ENCODE measurements at regions not wholly inside any gene's neighbourhood (a gene's known extent, or its start where the extent isn't known, plus 50 kb on each side); places are given as distances from the start of the nearest gene placed in this dataset.
"Not testable (repeated sequence)": the region's sequence is repeated elsewhere in the genome, so short reads cannot be mapped to it uniquely, and the experiment has no call there.

GRCh38 chr5:102589661-102590060 is 90.9 kb upstream of the SLCO6A1 start:
- Histone ChIP-seq H3K27me3 (ENCODE audit: control insufficient read depth in 1 of 2, insufficient read depth in 2 of 2, low read length in 2 of 2) (no peaks in the 10 kb centered on the region), H3K4me1 (ENCODE audit: control insufficient read depth in 2 of 2, insufficient read depth in 2 of 2, low read length in 1 of 2) (no peaks in the 10 kb centered on the region), H3K9me3 (ENCODE audit: control insufficient read depth in 2 of 2, insufficient read depth in 1 of 2, low read depth in 1 of 2, low read length in 1 of 2) (no peaks in the 10 kb centered on the region), H3K36me3 (ENCODE audit: control insufficient read depth in 2 of 2, insufficient read depth in 2 of 2, low read length in 1 of 2) (no peaks in the 10 kb centered on the region), H3K27ac (ENCODE audit: low read depth in 2 of 2, low read length in 1 of 2) (no peak overlapping the region), H3K4me3 (ENCODE audit: low read depth in 1 of 2, low read length in 2 of 2) (no peak overlapping the region)
- WGBS, 2 donors, result 29 to 52% methylated on average over 2 of the region's 2 CpGs

GRCh38 chr5:102590467-102590866 is 91.7 kb upstream of the SLCO6A1 start:
- no peak overlapping the region for H3K4me3 ChIP-seq (ENCODE audit: low read depth in 1 of 2, low read length in 2 of 2)
- 69 to 75% methylated on average over 3 of the region's 3 CpGs for WGBS, 2 donors
- H3K36me3 ChIP-seq (ENCODE audit: control insufficient read depth in 2 of 2, insufficient read depth in 2 of 2, low read length in 1 of 2), result no peaks in the 10 kb centered on the region
- no peaks in the 10 kb centered on the region for H3K27me3 ChIP-seq (ENCODE audit: control insufficient read depth in 1 of 2, insufficient read depth in 2 of 2, low read length in 2 of 2)
- H3K4me1 ChIP-seq (ENCODE audit: control insufficient read depth in 2 of 2, insufficient read depth in 2 of 2, low read length in 1 of 2), result no peaks in the 10 kb centered on the region
- H3K9me3 ChIP-seq (ENCODE audit: control insufficient read depth in 2 of 2, insufficient read depth in 1 of 2, low read depth in 1 of 2, low read length in 1 of 2), result no peaks in the 10 kb centered on the region
- H3K27ac ChIP-seq (ENCODE audit: low read depth in 2 of 2, low read length in 1 of 2), result no peak overlapping the region

DNA sequence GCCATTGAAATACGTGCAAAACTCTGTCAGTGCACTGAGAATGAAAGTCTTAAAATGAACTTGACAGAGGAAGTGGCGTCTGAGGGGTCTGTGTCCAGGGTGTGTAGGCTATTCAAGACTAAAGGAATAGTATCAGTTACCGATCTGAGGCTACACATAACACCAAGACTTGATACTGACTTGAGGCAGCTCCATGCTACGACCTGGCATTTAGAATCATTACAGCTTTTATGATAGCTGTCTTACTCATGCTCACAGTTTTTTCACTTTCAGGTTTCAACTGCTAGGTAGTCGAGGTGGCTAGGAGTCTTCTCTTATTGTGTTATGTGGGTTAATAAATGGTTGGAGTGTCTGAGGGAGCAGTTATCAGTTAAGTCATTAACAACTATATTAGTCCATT is 92.8 kb upstream of the SLCO6A1 start:
- Histone ChIP-seq H3K4me3 (ENCODE audit: low read depth in 1 of 2, low read length in 2 of 2) (no peak overlapping the region), H3K36me3 (ENCODE audit: control insufficient read depth in 2 of 2, insufficient read depth in 2 of 2, low read length in 1 of 2) (no peaks in the 10 kb centered on the region), H3K9me3 (ENCODE audit: control insufficient read depth in 2 of 2, insufficient read depth in 1 of 2, low read depth in 1 of 2, low read length in 1 of 2) (no peaks in the 10 kb centered on the region), H3K4me1 (ENCODE audit: control insufficient read depth in 2 of 2, insufficient read depth in 2 of 2, low read length in 1 of 2) (no peaks in the 10 kb centered on the region), H3K27me3 (ENCODE audit: control insufficient read depth in 1 of 2, insufficient read depth in 2 of 2, low read length in 2 of 2) (no peaks in the 10 kb centered on the region), H3K27ac (ENCODE audit: low read depth in 2 of 2, low read length in 1 of 2) (no peak overlapping the region)
- 69 to 76% methylated on average over 5 of the region's 5 CpGs for WGBS, 2 donors

- WGBS, 2 donors, result 79 to 92% methylated on average over 3 of the region's 3 CpGs
- not testable (repeated sequence) for H3K4me3 ChIP-seq (ENCODE audit: low read depth in 1 of 2, low read length in 2 of 2); H3K36me3 ChIP-seq (ENCODE audit: control insufficient read depth in 2 of 2, insufficient read depth in 2 of 2, low read length in 1 of 2); H3K27me3 ChIP-seq (ENCODE audit: control insufficient read depth in 1 of 2, insufficient read depth in 2 of 2, low read length in 2 of 2); H3K4me1 ChIP-seq (ENCODE audit: control insufficient read depth in 2 of 2, insufficient read depth in 2 of 2, low read length in 1 of 2); H3K9me3 ChIP-seq (ENCODE audit: control insufficient read depth in 2 of 2, insufficient read depth in 1 of 2, low read depth in 1 of 2, low read length in 1 of 2); H3K27ac ChIP-seq (ENCODE audit: low read depth in 2 of 2, low read length in 1 of 2)
Measured at GRCh38 chr5:102592586-102592985, 93.8 kb upstream of the SLCO6A1 start.

DNA sequence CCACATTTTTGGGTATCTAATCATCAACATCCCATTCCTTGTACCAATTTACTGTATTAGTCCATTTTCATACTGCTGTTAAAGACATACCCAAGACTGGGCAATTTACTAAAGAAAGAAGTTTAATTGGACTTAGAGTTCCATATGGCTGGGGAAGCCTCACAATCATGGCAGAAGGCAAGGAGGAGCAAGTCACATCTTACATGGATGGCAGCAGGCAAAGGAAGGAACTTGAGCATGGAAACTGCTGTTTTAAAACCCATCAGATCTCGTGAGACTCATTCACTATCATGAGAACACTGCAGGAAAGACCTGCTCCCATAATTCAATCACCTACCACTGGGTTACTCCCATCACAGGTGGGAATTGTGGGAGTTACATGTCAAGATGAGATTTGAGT is 95.4 kb upstream of the SLCO6A1 start:
- Histone ChIP-seq H3K9me3 (ENCODE audit: control insufficient read depth in 2 of 2, insufficient read depth in 1 of 2, low read depth in 1 of 2, low read length in 1 of 2) (no peaks in the 10 kb centered on the region), H3K4me1 (ENCODE audit: control insufficient read depth in 2 of 2, insufficient read depth in 2 of 2, low read length in 1 of 2) (no peaks in the 10 kb centered on the region), H3K36me3 (ENCODE audit: control insufficient read depth in 2 of 2, insufficient read depth in 2 of 2, low read length in 1 of 2) (no peaks in the 10 kb centered on the region), H3K27me3 (ENCODE audit: control insufficient read depth in 1 of 2, insufficient read depth in 2 of 2, low read length in 2 of 2) (no peaks in the 10 kb centered on the region), H3K27ac (ENCODE audit: low read depth in 2 of 2, low read length in 1 of 2) (no peak overlapping the region), H3K4me3 (ENCODE audit: low read depth in 1 of 2, low read length in 2 of 2) (no peak overlapping the region)
- WGBS, 2 donors, result 56 to 73% methylated on average over 1 of the region's 1 CpG

- Histone ChIP-seq H3K4me1 (ENCODE audit: control insufficient read depth in 2 of 2, insufficient read depth in 2 of 2, low read length in 1 of 2) (no peaks in the 10 kb centered on the region), H3K4me3 (ENCODE audit: low read depth in 1 of 2, low read length in 2 of 2) (no peak overlapping the region), H3K9me3 (ENCODE audit: control insufficient read depth in 2 of 2, insufficient read depth in 1 of 2, low read depth in 1 of 2, low read length in 1 of 2) (no peaks in the 10 kb centered on the region)
Measured at GRCh38 chr5:102595332-102595731, 96.5 kb upstream of the SLCO6A1 start.

GRCh38 chr5:102596113-102596512 is 97.3 kb upstream of the SLCO6A1 start:
- no peaks in the 10 kb centered on the region for H3K27me3 ChIP-seq (ENCODE audit: control insufficient read depth in 1 of 2, insufficient read depth in 2 of 2, low read length in 2 of 2)
- H3K9me3 ChIP-seq (ENCODE audit: control insufficient read depth in 2 of 2, insufficient read depth in 1 of 2, low read depth in 1 of 2, low read length in 1 of 2), result no peaks in the 10 kb centered on the region
- H3K27ac ChIP-seq (ENCODE audit: low read depth in 2 of 2, low read length in 1 of 2), result no peak overlapping the region
- H3K4me1 ChIP-seq (ENCODE audit: control insufficient read depth in 2 of 2, insufficient read depth in 2 of 2, low read length in 1 of 2), result no peaks in the 10 kb centered on the region
- H3K4me3 ChIP-seq (ENCODE audit: low read depth in 1 of 2, low read length in 2 of 2), result no peak overlapping the region
- no peaks in the 10 kb centered on the region for H3K36me3 ChIP-seq (ENCODE audit: control insufficient read depth in 2 of 2, insufficient read depth in 2 of 2, low read length in 1 of 2)
- WGBS, 2 donors, result 55 to 56% methylated on average over 3 of the region's 3 CpGs

More at GRCh38 chr5:102595332-102595731, 96.5 kb upstream of the SLCO6A1 start:
- H3K27ac ChIP-seq (ENCODE audit: low read depth in 2 of 2, low read length in 1 of 2), result no peak overlapping the region
- no peaks in the 10 kb centered on the region for H3K36me3 ChIP-seq (ENCODE audit: control insufficient read depth in 2 of 2, insufficient read depth in 2 of 2, low read length in 1 of 2)
- H3K27me3 ChIP-seq (ENCODE audit: control insufficient read depth in 1 of 2, insufficient read depth in 2 of 2, low read length in 2 of 2), result no peaks in the 10 kb centered on the region

GRCh38 chr5:102596951-102597350 is 98.2 kb upstream of the SLCO6A1 start:
- H3K4me1 ChIP-seq (ENCODE audit: control insufficient read depth in 2 of 2, insufficient read depth in 2 of 2, low read length in 1 of 2), result no peaks in the 10 kb centered on the region
- H3K4me3 ChIP-seq (ENCODE audit: low read depth in 1 of 2, low read length in 2 of 2), result no peak overlapping the region
- no peaks in the 10 kb centered on the region for H3K27me3 ChIP-seq (ENCODE audit: control insufficient read depth in 1 of 2, insufficient read depth in 2 of 2, low read length in 2 of 2)
- H3K9me3 ChIP-seq (ENCODE audit: control insufficient read depth in 2 of 2, insufficient read depth in 1 of 2, low read depth in 1 of 2, low read length in 1 of 2), result no peaks in the 10 kb centered on the region
- no peak overlapping the region for H3K27ac ChIP-seq (ENCODE audit: low read depth in 2 of 2, low read length in 1 of 2)
- no peaks in the 10 kb centered on the region for H3K36me3 ChIP-seq (ENCODE audit: control insufficient read depth in 2 of 2, insufficient read depth in 2 of 2, low read length in 1 of 2)
- 96 to 98% methylated on average over 1 of the region's 1 CpG for WGBS, 2 donors

- H3K27me3 ChIP-seq (ENCODE audit: control insufficient read depth in 1 of 2, insufficient read depth in 2 of 2, low read length in 2 of 2), result no peaks in the 10 kb centered on the region
- H3K9me3 ChIP-seq (ENCODE audit: control insufficient read depth in 2 of 2, insufficient read depth in 1 of 2, low read depth in 1 of 2, low read length in 1 of 2), result no peaks in the 10 kb centered on the region
- no peaks in the 10 kb centered on the region for H3K36me3 ChIP-seq (ENCODE audit: control insufficient read depth in 2 of 2, insufficient read depth in 2 of 2, low read length in 1 of 2)
- H3K27ac ChIP-seq (ENCODE audit: low read depth in 2 of 2, low read length in 1 of 2), result no peak overlapping the region
- no peak overlapping the region for H3K4me3 ChIP-seq (ENCODE audit: low read depth in 1 of 2, low read length in 2 of 2)
- H3K4me1 ChIP-seq (ENCODE audit: control insufficient read depth in 2 of 2, insufficient read depth in 2 of 2, low read length in 1 of 2), result no peaks in the 10 kb centered on the region
- 95 to 96% methylated on average over 2 of the region's 2 CpGs for WGBS, 2 donors
Measured at GRCh38 chr5:102599289-102599688, 100.5 kb upstream of the SLCO6A1 start.

DNA sequence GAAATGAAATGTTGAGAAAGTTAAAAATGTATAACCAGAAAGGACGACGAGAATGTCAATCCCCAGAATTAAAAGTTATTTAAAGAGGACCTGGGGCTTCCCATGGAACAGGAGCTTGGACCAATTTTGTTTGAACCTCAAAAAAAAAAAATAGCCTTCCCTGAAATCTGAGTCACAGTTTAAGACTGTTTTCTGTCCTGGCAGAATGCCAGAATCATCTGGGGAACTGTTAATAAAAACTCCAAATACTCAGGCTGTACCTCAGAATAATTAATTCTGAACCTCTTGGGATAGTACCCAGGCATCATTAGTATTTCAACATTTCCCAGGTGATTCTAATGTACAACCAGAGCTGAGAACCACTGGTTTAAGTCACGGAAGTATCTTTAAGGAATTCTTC is 102.2 kb upstream of the SLCO6A1 start:
- 45 to 71% methylated on average over 3 of the region's 3 CpGs for WGBS, 2 donors
- Histone ChIP-seq H3K4me1 (ENCODE audit: control insufficient read depth in 2 of 2, insufficient read depth in 2 of 2, low read length in 1 of 2) (no peaks in the 10 kb centered on the region), H3K4me3 (ENCODE audit: low read depth in 1 of 2, low read length in 2 of 2) (no peak overlapping the region), H3K27me3 (ENCODE audit: control insufficient read depth in 1 of 2, insufficient read depth in 2 of 2, low read length in 2 of 2) (no peaks in the 10 kb centered on the region), H3K9me3 (ENCODE audit: control insufficient read depth in 2 of 2, insufficient read depth in 1 of 2, low read depth in 1 of 2, low read length in 1 of 2) (no peaks in the 10 kb centered on the region), H3K27ac (ENCODE audit: low read depth in 2 of 2, low read length in 1 of 2) (no peak overlapping the region), H3K36me3 (ENCODE audit: control insufficient read depth in 2 of 2, insufficient read depth in 2 of 2, low read length in 1 of 2) (no peaks in the 10 kb centered on the region)
